Neutrophil (primary cell): ENCODE measurements at regions not wholly inside any gene's neighbourhood (a gene's known extent, or its start where the extent isn't known, plus 50 kb on each side); places are given as distances from the start of the nearest gene placed in this dataset.

Source experiments
- H3K27ac ChIP-seq: fragments of 200-600 bp; sonication (generic); 2 replicates; pipeline ENCODE4 v1.5.1; 2016; ENCODE audit warnings: mild to moderate bottlenecking, moderate library complexity
- H3K27me3 ChIP-seq: fragments of 200-600 bp; sonication (generic); 2 replicates; pipeline ENCODE4 v1.6.0; 2016; ENCODE audit warnings: mild to moderate bottlenecking
- H3K36me3 ChIP-seq: fragments of 200-600 bp; sonication (generic); 2 replicates; pipeline ENCODE4 v1.5.1; 2017
- H3K4me1 ChIP-seq, 2 experiments: fragments of 200-600 bp in 1 of 2; sonication (generic) in 1 of 2; 1 replicate in 1 of 2; 2 replicates in 1 of 2; pipeline versions ENCODE4 v1.5.1 to v1.6.1; 2013 to 2016; ENCODE audit warnings: low read depth in 1 of 2, low read length in 1 of 2, mild to moderate bottlenecking in 1 of 2, moderate library complexity in 1 of 2; ENCODE audit not compliant: control insufficient read depth in 1 of 2, insufficient read depth in 1 of 2
- H3K4me3 ChIP-seq, 2 experiments: fragments of 200-600 bp in 1 of 2; sonication (generic) in 1 of 2; 1 replicate in 1 of 2; 2 replicates in 1 of 2; pipeline ENCODE4 v1.5.1; 2013 to 2016; ENCODE audit warnings: low read depth in 1 of 2, low read length in 1 of 2, mild to moderate bottlenecking in 1 of 2, moderate library complexity in 1 of 2
- H3K9me3 ChIP-seq: fragments of 200-600 bp; sonication (generic); 2 replicates; pipeline ENCODE4 v1.5.1; 2016
- CTCF ChIP-seq: fragments of 200-600 bp; sonication (generic); IDR thresholded peaks from 2 replicates; pipeline ENCODE4 v1.5.1; 2016; ENCODE audit warnings: antibody characterized with exemption

- H3K4me3 ChIP-seq = no peak overlapping the region
- TF ChIP-seq CTCF = no peak
- H3K4me1 ChIP-seq = no peaks in the 10 kb centered on the region
- H3K27me3 ChIP-seq = peaks cover 61% of the 10 kb centered on the region
- H3K27ac ChIP-seq = no peak overlapping the region
- H3K36me3 ChIP-seq = no peaks in the 10 kb centered on the region
- no peaks in the 10 kb centered on the region for H3K9me3 ChIP-seq
These were observed 50.5 kb upstream of the HSPA12A start for GRCh38 chr10:116792817-116793216.

GRCh38 chr10:116796469-116796868 lies 52.8 kb upstream of the ENO4 start:
- Histone ChIP-seq H3K27ac (no peak overlapping the region), H3K4me3 (no peak overlapping the region), H3K36me3 (no peaks in the 10 kb centered on the region), H3K27me3 (peaks cover 67% of the 10 kb centered on the region), H3K4me1 (no peaks in the 10 kb centered on the region), H3K9me3 (no peaks in the 10 kb centered on the region)
- no peak for TF ChIP-seq CTCF

GRCh38 chr10:116796910-116797513 lies 52.3 kb upstream of the ENO4 start:
- Histone ChIP-seq H3K36me3 (no peaks in the 10 kb centered on the region), H3K4me1 (no peaks in the 10 kb centered on the region), H3K27ac (no peak overlapping the region), H3K9me3 (no peaks in the 10 kb centered on the region), H3K27me3 (peaks cover 67% of the 10 kb centered on the region), H3K4me3 (no peak overlapping the region)
- no peak for TF ChIP-seq CTCF

GRCh38 chr10:116798859-116799258 lies 50.4 kb upstream of the ENO4 start:
- Histone ChIP-seq H3K27ac (no peak overlapping the region), H3K36me3 (no peaks in the 10 kb centered on the region), H3K4me3 (no peak overlapping the region), H3K27me3 (peaks cover 65% of the 10 kb centered on the region), H3K4me1 (no peaks in the 10 kb centered on the region), H3K9me3 (no peaks in the 10 kb centered on the region)
- no peak for TF ChIP-seq CTCF
